Hepatocyte (in vitro differentiated cells): ENCODE measurements at regions not wholly inside any gene's neighbourhood (a gene's known extent, or its start where the extent isn't known, plus 50 kb on each side); places are given as distances from the start of the nearest gene placed in this dataset.

Source experiments
- DNase-seq: peaks from one replicate; pipeline ENCODE4 v3.0.0-alpha.2; 2016; ENCODE audit warnings: low spot score
- H2AFZ ChIP-seq: fragments of 200-600 bp; sonication (generic); 2 replicates; pipeline ENCODE4 v1.6.0; 2016; ENCODE audit warnings: antibody characterized with exemption, mild to moderate bottlenecking
- H3K27ac ChIP-seq: fragments of 200-600 bp; sonication (generic); 2 replicates; pipeline ENCODE4 v1.5.1; 2016; ENCODE audit warnings: mild to moderate bottlenecking
- H3K27me3 ChIP-seq: fragments of 200-600 bp; sonication (generic); 2 replicates; pipeline ENCODE4 v1.6.1; 2016
- H3K36me3 ChIP-seq: fragments of 200-600 bp; sonication (generic); replicated peaks from 2 replicates; pipeline ENCODE4 v1.5.1; 2016; ENCODE audit warnings: low read depth; ENCODE audit not compliant: insufficient read depth
- H3K4me1 ChIP-seq: fragments of 200-600 bp; sonication (generic); 2 replicates; pipeline ENCODE4 v1.5.1; 2016; ENCODE audit warnings: mild to moderate bottlenecking, moderate library complexity; ENCODE audit not compliant: insufficient read depth
- H3K4me2 ChIP-seq: fragments of 200-600 bp; sonication (generic); 2 replicates; pipeline ENCODE4 v1.6.0; 2016
- H3K4me3 ChIP-seq: fragments of 200-600 bp; sonication (generic); 2 replicates; pipeline ENCODE4 v1.5.1; 2016; ENCODE audit warnings: mild to moderate bottlenecking
- H3K79me2 ChIP-seq: fragments of 200-600 bp; sonication (generic); 2 replicates; pipeline ENCODE4 v1.6.0; 2017; ENCODE audit warnings: mild to moderate bottlenecking
- H3K9me2 ChIP-seq: fragments of 200-600 bp; sonication (generic); replicated peaks from 2 replicates; pipeline ENCODE4 v1.6.0; 2017; ENCODE audit warnings: mild to moderate bottlenecking; ENCODE audit not compliant: insufficient read depth
- H3K9me3 ChIP-seq: fragments of 200-600 bp; sonication (generic); 2 replicates; pipeline ENCODE4 v1.5.1; 2016; ENCODE audit warnings: low read depth, mild to moderate bottlenecking
- H4K20me1 ChIP-seq: fragments of 200-600 bp; sonication (generic); 2 replicates; pipeline ENCODE4 v1.6.0; 2016; ENCODE audit warnings: mild to moderate bottlenecking; ENCODE audit not compliant: insufficient read depth, poor library complexity, severe bottlenecking
- EZH2 ChIP-seq: fragments of 200-600 bp; sonication (generic); IDR thresholded peaks from 2 replicates; pipeline ENCODE4 v1.6.1; 2016; ENCODE audit warnings: antibody characterized with exemption, mild to moderate bottlenecking, borderline replicate concordance
- EZH2phosphoT487 ChIP-seq: fragments of 200-600 bp; sonication (generic); IDR thresholded peaks from one replicate; pipeline ENCODE4 v1.6.1; 2018; ENCODE audit warnings: antibody characterized with exemption, mild to moderate bottlenecking, low read depth, moderate library complexity; ENCODE audit not compliant: unreplicated experiment, severe bottlenecking
- WGBS: methylation state at CpG from one replicate; pipeline ENCODE4 v1.1.6; 2016; ENCODE audit warnings: low lambda C conversion rate; ENCODE audit errors: missing lambda C conversion rate; 5-methylcytosine and 5-hydroxymethylcytosine counted together
- TF ChIP-seq, protein P1 (sequence below): fragments of 200-600 bp; sonication (generic); IDR thresholded peaks from 2 replicates; pipeline ENCODE4 v1.5.1; 2016; ENCODE audit warnings: antibody characterized with exemption, mild to moderate bottlenecking; ENCODE audit not compliant: poor library complexity

DNA sequence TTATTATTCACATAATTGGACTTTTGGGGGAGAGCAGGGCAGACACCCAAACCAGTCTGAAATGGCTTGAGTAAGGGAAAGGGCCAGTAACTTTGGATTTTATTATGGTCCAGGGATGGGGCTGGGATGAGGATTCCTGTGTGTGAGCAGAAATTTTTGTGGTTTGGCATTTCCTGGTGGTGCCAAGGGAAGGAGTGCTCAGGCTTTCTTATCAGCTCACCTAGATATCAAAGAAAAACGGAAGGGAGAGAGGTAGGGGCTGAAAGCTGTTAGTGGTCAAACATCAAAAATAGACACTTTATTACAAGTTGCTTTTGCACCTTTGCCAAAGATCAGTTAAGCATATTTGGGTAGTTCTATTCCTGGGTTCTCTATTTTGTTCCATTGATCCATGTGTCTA, 128.5 kb upstream of the DIPK2B start:
- no peaks in the 10 kb centered on the region for H3K79me2 ChIP-seq
- no peak for DNase-seq
- no peak overlapping the region for H3K4me3 ChIP-seq
- H3K9me3 ChIP-seq: no peaks in the 10 kb centered on the region
- H3K4me1 ChIP-seq: no peaks in the 10 kb centered on the region
- no peaks in the 10 kb centered on the region for H3K27me3 ChIP-seq
- 71% methylated on average over 1 of the region's 1 CpG for WGBS
- no peaks in the 10 kb centered on the region for H3K9me2 ChIP-seq
- H3K36me3 ChIP-seq: no peaks in the 10 kb centered on the region
- H3K4me2 ChIP-seq: no peak overlapping the region
- H3K27ac ChIP-seq: no peak overlapping the region
- TF ChIP-seq EZH2phosphoT487 (no peak), EZH2 (no peak)
- TF ChIP-seq, protein P1, sequence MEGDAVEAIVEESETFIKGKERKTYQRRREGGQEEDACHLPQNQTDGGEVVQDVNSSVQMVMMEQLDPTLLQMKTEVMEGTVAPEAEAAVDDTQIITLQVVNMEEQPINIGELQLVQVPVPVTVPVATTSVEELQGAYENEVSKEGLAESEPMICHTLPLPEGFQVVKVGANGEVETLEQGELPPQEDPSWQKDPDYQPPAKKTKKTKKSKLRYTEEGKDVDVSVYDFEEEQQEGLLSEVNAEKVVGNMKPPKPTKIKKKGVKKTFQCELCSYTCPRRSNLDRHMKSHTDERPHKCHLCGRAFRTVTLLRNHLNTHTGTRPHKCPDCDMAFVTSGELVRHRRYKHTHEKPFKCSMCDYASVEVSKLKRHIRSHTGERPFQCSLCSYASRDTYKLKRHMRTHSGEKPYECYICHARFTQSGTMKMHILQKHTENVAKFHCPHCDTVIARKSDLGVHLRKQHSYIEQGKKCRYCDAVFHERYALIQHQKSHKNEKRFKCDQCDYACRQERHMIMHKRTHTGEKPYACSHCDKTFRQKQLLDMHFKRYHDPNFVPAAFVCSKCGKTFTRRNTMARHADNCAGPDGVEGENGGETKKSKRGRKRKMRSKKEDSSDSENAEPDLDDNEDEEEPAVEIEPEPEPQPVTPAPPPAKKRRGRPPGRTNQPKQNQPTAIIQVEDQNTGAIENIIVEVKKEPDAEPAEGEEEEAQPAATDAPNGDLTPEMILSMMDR: no peak
- no peaks in the 10 kb centered on the region for H4K20me1 ChIP-seq
- no peak overlapping the region for H2AFZ ChIP-seq

DNA sequence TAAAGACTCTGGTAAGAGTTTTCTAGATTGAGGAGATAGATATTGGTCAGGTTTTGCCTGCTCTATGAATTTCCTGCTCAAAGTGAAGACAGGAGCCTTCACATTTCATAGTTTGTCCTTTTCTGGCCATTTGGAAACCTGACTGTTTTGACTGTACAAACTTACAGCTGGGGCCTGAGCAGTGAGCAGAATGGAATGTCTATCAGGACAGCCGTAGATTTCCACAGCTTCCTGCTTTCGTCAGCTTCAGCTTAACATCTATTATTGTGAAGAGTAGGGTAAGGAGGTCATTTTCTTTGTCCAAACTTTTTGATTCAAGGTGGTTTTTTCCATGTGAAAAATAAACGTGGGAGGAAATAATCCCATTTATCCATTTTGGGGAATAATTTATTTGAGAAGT, 124.3 kb upstream of the DIPK2B start:
- Histone ChIP-seq H3K27ac (no peak overlapping the region), H3K9me2 (no peaks in the 10 kb centered on the region), H3K36me3 (no peaks in the 10 kb centered on the region), H3K79me2 (no peaks in the 10 kb centered on the region), H3K9me3 (no peaks in the 10 kb centered on the region), H2AFZ (no peak overlapping the region), H4K20me1 (no peaks in the 10 kb centered on the region), H3K4me2 (no peak overlapping the region), H3K4me1 (no peaks in the 10 kb centered on the region), H3K27me3 (no peaks in the 10 kb centered on the region), H3K4me3 (no peak overlapping the region)
- TF ChIP-seq EZH2 (no peak), EZH2phosphoT487 (no peak)
- TF ChIP-seq, protein P1: no peak
- DNase-seq: no peak
- 72% methylated on average over 3 of the region's 3 CpGs for WGBS

DNA sequence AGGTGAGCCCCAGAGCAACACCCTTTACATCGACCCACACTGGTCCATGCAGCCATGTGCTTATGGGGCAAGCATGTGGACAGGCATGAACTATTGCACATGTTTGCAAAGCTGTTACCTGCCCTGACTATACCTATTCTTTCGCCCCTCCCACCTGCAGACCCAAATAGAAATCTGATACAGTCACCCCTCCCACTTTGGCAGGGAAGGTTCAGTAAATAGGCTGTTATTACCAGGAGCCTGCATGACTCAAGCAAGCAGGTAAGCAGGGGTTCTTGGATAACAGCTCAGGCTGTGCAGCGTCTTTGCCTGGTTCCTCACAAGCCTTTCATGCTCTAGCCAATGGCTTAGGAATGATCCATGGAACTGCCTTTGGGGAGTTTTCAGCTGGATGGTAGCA, 122.7 kb upstream of the DIPK2B start:
- no peaks in the 10 kb centered on the region for H4K20me1 ChIP-seq
- H3K36me3 ChIP-seq: no peaks in the 10 kb centered on the region
- no peaks in the 10 kb centered on the region for H3K9me3 ChIP-seq
- no peak overlapping the region for H3K4me3 ChIP-seq
- no peaks in the 10 kb centered on the region for H3K27me3 ChIP-seq
- no peaks in the 10 kb centered on the region for H3K4me1 ChIP-seq
- H3K79me2 ChIP-seq: no peaks in the 10 kb centered on the region
- 77% methylated on average over 3 of the region's 3 CpGs for WGBS
- no peak overlapping the region for H3K27ac ChIP-seq
- H2AFZ ChIP-seq: no peak overlapping the region
- H3K9me2 ChIP-seq: no peaks in the 10 kb centered on the region
- TF ChIP-seq, protein P1: no peak
- no peak for TF ChIP-seq EZH2
- no peak for TF ChIP-seq EZH2phosphoT487
- DNase-seq: no peak
- H3K4me2 ChIP-seq: no peak overlapping the region

DNA sequence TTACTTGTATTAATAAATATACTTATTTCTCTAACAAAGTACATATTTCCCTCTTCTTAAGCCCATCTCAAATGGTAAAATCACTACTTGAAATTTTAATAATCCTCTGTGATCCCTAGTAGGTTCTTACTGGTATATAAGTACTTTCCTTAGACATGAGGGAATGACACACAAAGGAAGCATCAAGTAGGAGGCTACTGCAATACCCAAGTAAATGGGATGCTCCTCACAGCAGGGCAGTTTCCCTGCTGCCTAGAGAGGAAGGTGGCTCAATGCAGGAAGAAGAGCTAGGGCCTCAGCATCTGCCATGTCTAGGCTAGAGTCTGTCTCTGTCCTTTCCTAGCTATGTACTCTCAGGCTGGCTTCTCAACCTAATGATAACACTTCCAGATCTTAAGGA, 122.1 kb upstream of the DIPK2B start:
- H4K20me1 ChIP-seq: no peaks in the 10 kb centered on the region
- TF ChIP-seq, protein P1: no peak
- TF ChIP-seq EZH2phosphoT487 (no peak), EZH2 (no peak)
- H3K9me3 ChIP-seq: no peaks in the 10 kb centered on the region
- no peak for DNase-seq
- H2AFZ ChIP-seq: no peak overlapping the region
- H3K27ac ChIP-seq: no peak overlapping the region
- H3K36me3 ChIP-seq: no peaks in the 10 kb centered on the region
- H3K4me2 ChIP-seq: no peak overlapping the region
- H3K27me3 ChIP-seq: no peaks in the 10 kb centered on the region
- no peak overlapping the region for H3K4me3 ChIP-seq
- H3K79me2 ChIP-seq: no peaks in the 10 kb centered on the region
- H3K4me1 ChIP-seq: no peaks in the 10 kb centered on the region
- H3K9me2 ChIP-seq: no peaks in the 10 kb centered on the region
